K562 (cell line): ENCODE measurements at regions not wholly inside any gene's neighbourhood (a gene's known extent, or its start where the extent isn't known, plus 50 kb on each side); places are given as distances from the start of the nearest gene placed in this dataset.

Experiments used
- ATAC-seq: fragments of 200-7000 bp; cut with Tn5 transposase; 3 replicates; pipeline ENCODE4 v1.9.1; 2020; ENCODE audit warnings: moderate library complexity
- BruUV-seq: library from RNA; stranded (reverse); fragments of 400-500 nt; replicated peaks from 2 replicates; lab custom pipeline; 2021; lab: Mats Ljungman, UMichigan
- CTCF ChIA-PET: fragments of 300-600 bp; formaldehyde crosslinking; extraction: SDS; loops from one replicate; lab custom pipeline; 2021; ENCODE audit warnings: low intra/inter-chr PET ratio; lab: Yijun Ruan, JAX
- POLR2A ChIA-PET: fragments of 300-600, 350-650 bp; sonication (Branson Sonifier 250); formaldehyde crosslinking; extraction: SDS; loops from one replicate; lab custom pipeline; 2021; ENCODE audit warnings: antibody characterized with exemption, inconsistent platforms; lab: Yijun Ruan, JAX
- DNase-seq, 4 experiments: peaks; one replicate each; pipeline versions ENCODE4 v3.0.0 to v3.0.0-alpha.2; 2011 to 2018; ENCODE audit warnings: low spot score in 3 of 4, mixed read lengths in 3 of 4; ENCODE audit errors: extremely low read depth in 1 of 4
- FAIRE-seq: peaks from 2 replicates; lab custom pipeline; 2011; peaks lifted over from hg19 to GRCh38; lab: Jason Lieb, UNC
- H2AFZ ChIP-seq: 2 replicates; pipeline ENCODE4 v1.6.0; 2011; ENCODE audit warnings: low read depth, low read length, control low read depth, inconsistent platforms
- H3K27ac ChIP-seq: fragments of 200-600 bp; 3 replicates; pipeline ENCODE4 v1.8.0; 2011; ENCODE audit warnings: low read depth, mild to moderate bottlenecking, control low read depth, inconsistent platforms, low read length, moderate library complexity, mixed read lengths; ENCODE audit errors: extremely low read depth
- H3K27me3 ChIP-seq, 2 experiments: fragments of 300-600 bp in 1 of 2; 2 replicates in 1 of 2; 3 replicates in 1 of 2; pipeline versions ENCODE4 v1.6.0 to v1.8.0; 2011; ENCODE audit warnings: inconsistent platforms in 2 of 2, low read length in 2 of 2, mild to moderate bottlenecking in 1 of 2, mixed read lengths in 1 of 2, moderate library complexity in 1 of 2; ENCODE audit not compliant: control insufficient read depth in 2 of 2, insufficient read depth in 2 of 2
- H3K36me3 ChIP-seq: fragments of 300-600 bp; 3 replicates; pipeline ENCODE4 v1.8.0; 2011; ENCODE audit warnings: mild to moderate bottlenecking, low read length, inconsistent platforms; ENCODE audit not compliant: control insufficient read depth, insufficient read depth
- H3K4me1 ChIP-seq, 2 experiments: fragments of 200-600 bp in 1 of 2; replicated peaks in 1 of 2; 2 replicates in 1 of 2; 3 replicates in 1 of 2; pipeline versions ENCODE4 v1.5.1 to v1.8.0; 2011; ENCODE audit warnings: inconsistent platforms in 2 of 2, low read length in 2 of 2, mild to moderate bottlenecking in 1 of 2, mixed read lengths in 1 of 2, moderate library complexity in 1 of 2; ENCODE audit not compliant: control insufficient read depth in 2 of 2, insufficient read depth in 2 of 2
- H3K4me2 ChIP-seq: 2 replicates; pipeline ENCODE4 v1.6.1; 2011; ENCODE audit warnings: low read length, control low read depth, inconsistent platforms, mixed read lengths; ENCODE audit not compliant: insufficient read depth
- H3K4me3 ChIP-seq: fragments of 200-600 bp; sonication (generic), shearing (Covaris generic); 2 replicates; pipeline ENCODE4 v1.5.1; 2016; ENCODE audit warnings: control low read depth, inconsistent platforms
- H3K79me2 ChIP-seq: fragments of 200-600 bp; 3 replicates; pipeline ENCODE4 v1.8.0; 2011; ENCODE audit warnings: low read length, inconsistent platforms; ENCODE audit not compliant: control insufficient read depth, insufficient read depth
- H3K9ac ChIP-seq, 2 experiments: 2 replicates each; pipeline versions ENCODE4 v1.6.0 to v1.6.1; 2011; ENCODE audit warnings: low read depth in 2 of 2, low read length in 2 of 2, control low read depth in 1 of 2, inconsistent platforms in 1 of 2, mild to moderate bottlenecking in 1 of 2, mixed read lengths in 1 of 2; ENCODE audit not compliant: insufficient read depth in 1 of 2
- H3K9me1 ChIP-seq: one replicate; pipeline ENCODE4 v1.6.0; 2011; ENCODE audit warnings: inconsistent platforms, mild to moderate bottlenecking, low read length, moderate library complexity; ENCODE audit not compliant: control insufficient read depth, insufficient read depth
- H3K9me3 ChIP-seq: replicated peaks from 2 replicates; pipeline ENCODE4 v1.5.1; 2011; ENCODE audit warnings: low read depth, low read length, inconsistent platforms; ENCODE audit not compliant: control insufficient read depth, insufficient read depth
- H4K20me1 ChIP-seq: replicated peaks from 2 replicates; pipeline ENCODE4 v1.6.1; 2011; ENCODE audit warnings: low read length, inconsistent platforms, mixed read lengths; ENCODE audit not compliant: control insufficient read depth, insufficient read depth
- BRD9 ChIP-seq: fragments of 450-650 bp; IDR thresholded peaks from 2 replicates; pipeline ENCODE4 v1.6.1; 2018; ENCODE audit warnings: low read depth; ENCODE audit not compliant: partially characterized antibody
- CCAR2 ChIP-seq: fragments of 200-400 bp; formaldehyde crosslinking; IDR thresholded peaks from 2 replicates; pipeline ENCODE4 v1.6.1; 2017; ENCODE audit warnings: mild to moderate bottlenecking, low read depth, low read length
- CEBPG ChIP-seq, 3 experiments: fragments of 200-800 bp in 1 of 3; sonication (Bioruptor generic) in 1 of 3; sonication (generic) in 1 of 3; formaldehyde crosslinking in 1 of 3; IDR thresholded peaks in 2 of 3; conservative IDR thresholded peaks in 1 of 3; 2 replicates each; pipeline versions ENCODE4 v1.6.1 to v1.8.0; 2016 to 2022; ENCODE audit warnings: missing compliant biosample characterization in 2 of 3, missing genetic modification characterization in 2 of 3, mild to moderate bottlenecking in 1 of 3, missing genetic modification reagents in 1 of 3
- ELF4 ChIP-seq: fragments of 450-650 bp; formaldehyde crosslinking; IDR thresholded peaks from 2 replicates; pipeline ENCODE4 v1.4.0; 2022; ENCODE audit warnings: missing genetic modification characterization
- KLF10 ChIP-seq: fragments of 250-450 bp; sonication (Bioruptor Pico); IDR thresholded peaks from 2 replicates; pipeline ENCODE4 v1.6.1; 2021; ENCODE audit warnings: matching md5 sums
- NONO ChIP-seq, 2 experiments: fragments of 200-400 bp in 1 of 2; fragments of 450-650 bp in 1 of 2; formaldehyde crosslinking in 1 of 2; IDR thresholded peaks; 2 replicates each; pipeline ENCODE4 v1.6.1; 2017; ENCODE audit warnings: low read depth in 2 of 2, mild to moderate bottlenecking in 2 of 2, moderate library complexity in 2 of 2, low read length in 1 of 2
- NRF1 ChIP-seq, 2 experiments: fragments of 450-650 bp; IDR thresholded peaks in 1 of 2; conservative IDR thresholded peaks in 1 of 2; 2 replicates each; pipeline ENCODE4 v1.6.1; 2014; ENCODE audit warnings: mild to moderate bottlenecking in 2 of 2
- RBM22 ChIP-seq: fragments of 200-400 bp; formaldehyde crosslinking; IDR thresholded peaks from 2 replicates; pipeline ENCODE4 v1.6.1; 2018; ENCODE audit warnings: low read length, low read depth; ENCODE audit not compliant: poor library complexity, severe bottlenecking
- RBM25 ChIP-seq: fragments of 200-400 bp; formaldehyde crosslinking; IDR thresholded peaks from 2 replicates; pipeline ENCODE4 v1.6.1; 2018; ENCODE audit warnings: low read length, low read depth, moderate library complexity; ENCODE audit not compliant: severe bottlenecking
- SLC30A9 ChIP-seq: fragments of 250-450 bp; sonication (Bioruptor Pico); IDR thresholded peaks from 2 replicates; pipeline ENCODE4 v1.8.0; 2022; ENCODE audit warnings: mild to moderate bottlenecking, moderate library complexity
- SMARCA5 ChIP-seq: fragments of 450-650 bp; IDR thresholded peaks from 2 replicates; pipeline ENCODE4 v1.6.1; 2016
- SRSF7 ChIP-seq: fragments of 200-400 bp; formaldehyde crosslinking; optimal IDR thresholded peaks from 2 replicates; pipeline ENCODE3; 2017; ENCODE audit warnings: mild to moderate bottlenecking, low read depth, low read length
- STAT5B ChIP-seq: fragments of 250-450 bp; sonication (Bioruptor Pico); IDR thresholded peaks from 2 replicates; pipeline ENCODE4 v1.8.0; 2021; ENCODE audit warnings: mild to moderate bottlenecking, inconsistent platforms
- XRCC4 ChIP-seq: IDR thresholded peaks from one replicate; pipeline ENCODE4 v1.6.1; 2011; ENCODE audit not compliant: insufficient read depth, insufficient read length; ENCODE audit errors: extremely low read depth
- ZC3H8 ChIP-seq: fragments of 450-650 bp; IDR thresholded peaks from 2 replicates; pipeline ENCODE4 v1.6.1; 2017
- ZNF184 ChIP-seq: sonication (generic); formaldehyde crosslinking; IDR thresholded peaks from 2 replicates; pipeline ENCODE4 v1.5.0; 2020; ENCODE audit warnings: missing genetic modification reagents
- WGBS: fragments of 100-300 bp; shearing (Covaris generic); methylation state at CpG from one replicate; pipeline ENCODE4 v1.1.6; 2016; ENCODE audit warnings: low coverage, mixed read lengths; ENCODE audit not compliant: insufficient coverage; ENCODE audit errors: missing lambda C conversion rate; 5-methylcytosine and 5-hydroxymethylcytosine counted together
- in situ Hi-C: fragments of 300-500 bp; cut with MboI; formaldehyde crosslinking; loops from 4 replicates; pipeline ENCODE4 v1.15.0; 2018; ENCODE audit warnings: inconsistent platforms, mixed read lengths
- intact Hi-C: fragments of 100-400 bp; cut with micrococcal nuclease; formaldehyde crosslinking; loops from 2 replicates; pipeline ENCODE4 v1.14.2; 2022
- TF ChIP-seq, protein P1 (sequence below): IDR thresholded peaks from 3 replicates; pipeline ENCODE4 v1.6.1; 2011; ENCODE audit warnings: borderline replicate concordance, mild to moderate bottlenecking; ENCODE audit not compliant: insufficient read length, insufficient read depth

DNA sequence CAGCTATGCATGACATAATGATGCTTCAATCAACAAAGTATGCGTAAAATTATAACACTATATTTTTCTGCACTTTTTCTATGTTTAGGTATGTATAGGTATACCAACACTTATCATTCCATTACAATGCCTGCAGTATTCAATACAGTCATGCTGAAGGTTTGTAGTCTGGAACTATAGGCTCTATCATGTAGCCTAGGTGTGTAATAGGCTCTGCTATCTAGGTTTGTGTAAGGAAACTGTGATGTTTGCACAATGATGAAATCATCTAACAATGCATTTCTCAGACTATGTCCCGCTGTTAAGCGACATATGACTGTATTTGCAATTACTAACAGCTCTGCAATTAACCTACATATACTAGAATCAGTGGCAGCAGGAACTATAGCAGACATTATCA lies 1447.5 kb downstream of the GATA3 start:
- CTCF ChIA-PET, result no interaction called here
- intact Hi-C loops, result no loop called here
- TF ChIP-seq RBM25 (no peak), BRD9 (no peak), KLF10 (CRISPR knock-in tag) (no peak), CCAR2 (no peak), STAT5B (CRISPR knock-in tag) (no peak)

DNA sequence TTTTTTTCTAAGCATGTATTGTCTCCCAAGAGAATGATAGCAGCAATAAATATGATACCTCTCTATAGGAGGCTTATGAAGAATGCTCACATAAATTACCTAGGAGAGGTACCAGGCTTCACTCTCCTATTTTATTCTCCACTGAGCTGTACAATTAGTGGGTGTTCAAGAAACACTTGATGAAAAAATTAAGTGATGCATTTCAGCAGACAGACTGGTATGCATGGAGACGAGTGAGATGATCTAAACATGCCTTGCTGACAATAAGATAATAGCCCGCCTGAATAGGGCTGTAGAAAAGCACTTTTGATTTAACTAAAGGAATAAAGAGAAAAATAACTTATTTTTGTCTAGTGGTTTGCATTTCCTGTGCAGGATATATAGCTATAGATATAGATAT lies 1449.7 kb downstream of the GATA3 start:
- H3K36me3 ChIP-seq, result no peaks in the 10 kb centered on the region
- H3K27me3 ChIP-seq, result no peaks in the 10 kb centered on the region
- ATAC-seq, result no peak
- no peaks in the 10 kb centered on the region for H4K20me1 ChIP-seq
- intact Hi-C loops (no loop called here), in situ Hi-C loops (no loop called here)
- H3K9ac ChIP-seq, result no peak overlapping the region
- no peaks in the 10 kb centered on the region for H3K9me1 ChIP-seq
- no peak for DNase-seq
- no peak for FAIRE-seq
- no TSS peak for BruUV-seq
- H2AFZ ChIP-seq, result no peak overlapping the region
- H3K79me2 ChIP-seq, result no peaks in the 10 kb centered on the region
- H3K27ac ChIP-seq, result no peak overlapping the region
- H3K4me1 ChIP-seq, result no peaks in the 10 kb centered on the region
- ChIA-PET CTCF (no interaction called here), POLR2A (no interaction called here)
- 0% methylated on average over 2 of the region's 2 CpGs for WGBS
- 0 out of 2 replicates have a peak, but pooled peaks cover 1% of the 10 kb centered on the region for H3K9me3 ChIP-seq
- H3K4me3 ChIP-seq, result no peak overlapping the region
- H3K4me2 ChIP-seq, result no peak overlapping the region
- TF ChIP-seq SMARCA5 (no peak), RBM22 (no peak), ELF4 (CRISPR knock-in tag) (no peak), NONO (IDR thresholded peaks at IDR 0.05; ENCODE audit: low read depth in 2 of 2, low read length in 1 of 2) (no peak), ZC3H8 (no peak), STAT5B (CRISPR knock-in tag) (no peak), NRF1 (conservative IDR thresholded peaks at IDR 0.05 in 1 of 2, IDR thresholded peaks at IDR 0.05 in 1 of 2) (no peak), CEBPG (CRISPR knock-in tag; IDR thresholded peaks at IDR 0.05) (no peak), CEBPG (tag; conservative IDR thresholded peaks at IDR 0.05 in 1 of 2, IDR thresholded peaks at IDR 0.05 in 1 of 2) (no peak), SLC30A9 (CRISPR knock-in tag) (no peak), ZNF184 (no peak), XRCC4 (no peak), SRSF7 (no peak)
- TF ChIP-seq, protein P1, sequence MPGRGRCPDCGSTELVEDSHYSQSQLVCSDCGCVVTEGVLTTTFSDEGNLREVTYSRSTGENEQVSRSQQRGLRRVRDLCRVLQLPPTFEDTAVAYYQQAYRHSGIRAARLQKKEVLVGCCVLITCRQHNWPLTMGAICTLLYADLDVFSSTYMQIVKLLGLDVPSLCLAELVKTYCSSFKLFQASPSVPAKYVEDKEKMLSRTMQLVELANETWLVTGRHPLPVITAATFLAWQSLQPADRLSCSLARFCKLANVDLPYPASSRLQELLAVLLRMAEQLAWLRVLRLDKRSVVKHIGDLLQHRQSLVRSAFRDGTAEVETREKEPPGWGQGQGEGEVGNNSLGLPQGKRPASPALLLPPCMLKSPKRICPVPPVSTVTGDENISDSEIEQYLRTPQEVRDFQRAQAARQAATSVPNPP, result no peak

More for the DNA sequence above, 1447.5 kb downstream of the GATA3 start:
- Histone ChIP-seq H2AFZ (no peak overlapping the region), H3K79me2 (no peaks in the 10 kb centered on the region), H3K9ac (no peak overlapping the region), H3K27me3 (no peaks in the 10 kb centered on the region), H3K9me3 (0 out of 2 replicates have a peak, but pooled peaks cover 1% of the 10 kb centered on the region), H3K36me3 (no peaks in the 10 kb centered on the region), H3K27ac (no peak overlapping the region), H3K4me3 (no peak overlapping the region), H4K20me1 (no peaks in the 10 kb centered on the region), H3K9me1 (no peaks in the 10 kb centered on the region), H3K4me2 (no peak overlapping the region), H3K4me1 (no peaks in the 10 kb centered on the region)
- DNase-seq (no peak), ATAC-seq (no peak), FAIRE-seq (no peak)
- in situ Hi-C loops, result no loop called here
- POLR2A ChIA-PET, result no interaction called here
- BruUV-seq, result no TSS peak
- WGBS, result 4% methylated on average over 3 of the region's 3 CpGs
